SK-N-SH treated with all-trans-retinoic acid at 6 μM for 48 hours (cell line): ENCODE measurements at regions not wholly inside any gene's neighbourhood (a gene's known extent, or its start where the extent isn't known, plus 50 kb on each side); places are given as distances from the start of the nearest gene placed in this dataset.

Experiments used
- ARNTL ChIP-seq: fragments of 450-650 bp; formaldehyde crosslinking; IDR thresholded peaks from 2 replicates; pipeline ENCODE4 v1.5.0; 2020; ENCODE audit warnings: low read depth, mild to moderate bottlenecking, moderate library complexity, borderline replicate concordance
- CREB5 ChIP-seq: fragments of 250-450 bp; sonication (Bioruptor Pico); IDR thresholded peaks from 2 replicates; pipeline ENCODE4 v1.5.1; 2020; ENCODE audit warnings: low read depth, mild to moderate bottlenecking, moderate library complexity
- CSDC2 ChIP-seq: fragments of 250-450 bp; sonication (Bioruptor Pico); IDR thresholded peaks from 2 replicates; pipeline ENCODE4 v1.5.0; 2020; ENCODE audit warnings: mild to moderate bottlenecking, moderate library complexity
- ESRRG ChIP-seq: fragments of 250-450 bp; sonication (Bioruptor Pico); IDR thresholded peaks from 2 replicates; pipeline ENCODE4 v1.6.1; 2021; ENCODE audit warnings: mild to moderate bottlenecking
- OSR1 ChIP-seq: fragments of 250-450 bp; sonication (Bioruptor Pico); IDR thresholded peaks from 2 replicates; pipeline ENCODE4 v1.8.0; 2022; ENCODE audit warnings: moderate library complexity, mild to moderate bottlenecking, inconsistent platforms
- PATZ1 ChIP-seq: fragments of 250-450 bp; sonication (Bioruptor Pico); IDR thresholded peaks from 2 replicates; pipeline ENCODE4 v1.8.0; 2020; ENCODE audit warnings: mild to moderate bottlenecking, moderate library complexity, borderline replicate concordance
- RARB ChIP-seq: fragments of 250-450 bp; sonication (Bioruptor Pico); IDR thresholded peaks from 2 replicates; pipeline ENCODE4 v1.8.0; 2021; ENCODE audit warnings: mild to moderate bottlenecking, moderate library complexity
- SNAI2 ChIP-seq: fragments of 250-450 bp; sonication (Bioruptor Pico); IDR thresholded peaks from 2 replicates; pipeline ENCODE4 v1.5.0; 2020; ENCODE audit warnings: mild to moderate bottlenecking, moderate library complexity
- TSHZ2 ChIP-seq: fragments of 250-450 bp; sonication (Bioruptor Pico); IDR thresholded peaks from 2 replicates; pipeline ENCODE4 v1.5.0; 2020; ENCODE audit warnings: mild to moderate bottlenecking, moderate library complexity
- ZFP3 ChIP-seq: fragments of 250-450 bp; sonication (Bioruptor Pico); IDR thresholded peaks from 2 replicates; pipeline ENCODE4 v1.5.0; 2020; ENCODE audit warnings: mild to moderate bottlenecking, moderate library complexity
- ZFP30 ChIP-seq: fragments of 450-650 bp; formaldehyde crosslinking; IDR thresholded peaks from 2 replicates; pipeline ENCODE4 v1.5.0; 2022; ENCODE audit warnings: mild to moderate bottlenecking, moderate library complexity
- ZNF565 ChIP-seq: fragments of 450-650 bp; formaldehyde crosslinking; conservative IDR thresholded peaks from 2 replicates; pipeline ENCODE4 v1.5.0; 2020; ENCODE audit warnings: low read depth, mild to moderate bottlenecking, moderate library complexity
- ZNF70 ChIP-seq: fragments of 450-650 bp; formaldehyde crosslinking; IDR thresholded peaks from 2 replicates; pipeline ENCODE4 v1.5.0; 2020; ENCODE audit warnings: mild to moderate bottlenecking, moderate library complexity

GRCh38 chr2:207223051-207223450, 57.3 kb upstream of the KLF7 start:
- TF ChIP-seq PATZ1 (no peak), CREB5 (no peak), CSDC2 (CRISPR knock-in tag) (no peak), SNAI2 (CRISPR knock-in tag) (no peak), ZFP30 (CRISPR knock-in tag) (no peak), ZFP3 (CRISPR knock-in tag) (no peak), RARB (CRISPR knock-in tag) (no peak), ARNTL (no peak), ZNF70 (CRISPR knock-in tag) (no peak), ZNF565 (CRISPR knock-in tag) (no peak), ESRRG (CRISPR knock-in tag) (no peak), OSR1 (CRISPR knock-in tag) (no peak), TSHZ2 (CRISPR knock-in tag) (no peak)
